GM12878 (cell line): ENCODE measurements at regions not wholly inside any gene's neighbourhood (a gene's known extent, or its start where the extent isn't known, plus 50 kb on each side); places are given as distances from the start of the nearest gene placed in this dataset.

Experiments
- ATAC-seq: fragments of 200-7000 bp; cut with Tn5 transposase; 3 replicates; pipeline ENCODE4 v1.9.1; 2020; ENCODE audit warnings: mild to moderate bottlenecking, moderate library complexity
- BruUV-seq: library from RNA; stranded (reverse); fragments of 400-500 nt; replicated peaks from 2 replicates; lab custom pipeline; 2021; lab: Mats Ljungman, UMichigan
- CTCF ChIA-PET: fragments of 300-600 bp; sonication (Branson Sonifier 250); formaldehyde crosslinking; extraction: SDS; loops from one replicate; lab custom pipeline; 2021; ENCODE audit warnings: inconsistent platforms; lab: Yijun Ruan, JAX
- POLR2A ChIA-PET: fragments of 350-600 bp; formaldehyde crosslinking; extraction: SDS; loops from one replicate; lab custom pipeline; 2021; ENCODE audit warnings: inconsistent platforms; lab: Charles Lee
- RAD21 ChIA-PET: fragments of 300-600 bp; sonication (Branson Sonifier 250); formaldehyde crosslinking; loops from one replicate; lab custom pipeline; 2023; ENCODE audit warnings: antibody characterized with exemption; ENCODE audit not compliant: unreplicated experiment; lab: Charles Lee
- SMC1A ChIA-PET: fragments of 300-600 bp; sonication (Branson Sonifier 250); formaldehyde crosslinking; loops from one replicate; lab custom pipeline; 2023; ENCODE audit not compliant: unreplicated experiment, uncharacterized antibody; lab: Charles Lee
- DNase-seq: peaks from one replicate; pipeline ENCODE4 v3.0.0-alpha.2; 2011; ENCODE audit warnings: low read depth, low spot score
- FAIRE-seq: peaks from 3 replicates; lab custom pipeline; 2011; peaks lifted over from hg19 to GRCh38; lab: Jason Lieb, UNC
- H2AFZ ChIP-seq: 2 replicates; pipeline ENCODE4 v1.6.0; 2011; ENCODE audit warnings: low read depth, low read length, control low read depth; ENCODE audit not compliant: control insufficient read depth
- H3K27ac ChIP-seq: 2 replicates; pipeline ENCODE4 v1.5.1; 2011; ENCODE audit warnings: control low read depth; ENCODE audit not compliant: control insufficient read depth, insufficient read depth
- H3K27me3 ChIP-seq, 2 experiments: replicated peaks in 1 of 2; 2 replicates each; pipeline versions ENCODE4 v1.6.0 to v1.6.1; 2011; ENCODE audit warnings: low read length in 1 of 2; ENCODE audit not compliant: control insufficient read depth in 2 of 2, insufficient read depth in 2 of 2
- H3K36me3 ChIP-seq, 2 experiments: 2 replicates each; pipeline ENCODE4 v1.5.1; 2011; ENCODE audit warnings: low read length in 1 of 2; ENCODE audit not compliant: control insufficient read depth in 2 of 2, insufficient read depth in 2 of 2
- H3K4me1 ChIP-seq: 2 replicates; pipeline ENCODE4 v1.6.1; 2011; ENCODE audit warnings: mild to moderate bottlenecking, low read length, moderate library complexity, mixed read lengths; ENCODE audit not compliant: control insufficient read depth, insufficient read depth
- H3K4me2 ChIP-seq: 2 replicates; pipeline ENCODE4 v1.6.0; 2011; ENCODE audit warnings: control low read depth; ENCODE audit not compliant: control insufficient read depth, insufficient read depth
- H3K4me3 ChIP-seq: fragments of 200-600 bp; sonication (generic); 2 replicates; pipeline ENCODE4 v1.5.1; 2016
- H3K79me2 ChIP-seq: 2 replicates; pipeline ENCODE4 v1.6.0; 2011; ENCODE audit warnings: low read length; ENCODE audit not compliant: control insufficient read depth, insufficient read depth
- H3K9ac ChIP-seq: 2 replicates; pipeline ENCODE4 v1.8.0; 2011; ENCODE audit warnings: low read length, control low read depth, mixed read lengths; ENCODE audit not compliant: control insufficient read depth, insufficient read depth
- H3K9me3 ChIP-seq: replicated peaks from 3 replicates; pipeline ENCODE4 v1.5.1; 2011; ENCODE audit warnings: mild to moderate bottlenecking, low read length; ENCODE audit not compliant: control insufficient read depth, insufficient read depth
- H4K20me1 ChIP-seq: 2 replicates; pipeline ENCODE4 v1.6.0; 2011; ENCODE audit not compliant: control insufficient read depth, insufficient read depth
- BHLHE40 ChIP-seq, 2 experiments: fragments of 450-650 bp in 1 of 2; IDR thresholded peaks; 2 replicates each; pipeline ENCODE4 v1.6.1; 2011 to 2017; ENCODE audit warnings: low read depth in 2 of 2, borderline replicate concordance in 1 of 2, improper control_type of control experiment in 1 of 2, low read length in 1 of 2, mild to moderate bottlenecking in 1 of 2
- CBFB ChIP-seq: IDR thresholded peaks from 2 replicates; pipeline ENCODE4 v1.6.1; 2016; ENCODE audit warnings: antibody characterized with exemption, low read depth
- HDAC2 ChIP-seq: fragments of 200-600 bp; sonication (generic); IDR thresholded peaks from 2 replicates; pipeline ENCODE4 v1.6.1; 2017
- MYC ChIP-seq: IDR thresholded peaks from 2 replicates; pipeline ENCODE4 v1.6.1; 2011; ENCODE audit warnings: mild to moderate bottlenecking, low read length, moderate library complexity, inconsistent platforms; ENCODE audit not compliant: insufficient read depth, insufficient replicate concordance, insufficient read length, severe bottlenecking
- NBN ChIP-seq: fragments of 450-650 bp; IDR thresholded peaks from 2 replicates; pipeline ENCODE4 v1.6.1; 2016
- NKRF ChIP-seq: fragments of 450-650 bp; conservative IDR thresholded peaks from 2 replicates; pipeline ENCODE4 v1.6.1; 2017; ENCODE audit warnings: mild to moderate bottlenecking, moderate library complexity
- POLR2AphosphoS2 ChIP-seq: IDR thresholded peaks from 2 replicates; pipeline ENCODE4 v1.6.1; 2011; ENCODE audit warnings: low read depth, mild to moderate bottlenecking, low read length, improper control_type of control experiment, moderate library complexity
- SMAD5 ChIP-seq: IDR thresholded peaks from 2 replicates; pipeline ENCODE4 v1.6.1; 2016; ENCODE audit warnings: antibody characterized with exemption, low read depth
- ZNF207 ChIP-seq: fragments of 450-650 bp; IDR thresholded peaks from 2 replicates; pipeline ENCODE4 v1.6.1; 2014; ENCODE audit warnings: antibody characterized with exemption, mild to moderate bottlenecking, borderline replicate concordance
- WGBS: methylation state at CpG from one replicate; pipeline ENCODE4 v1.1.6; 2016; ENCODE audit warnings: low lambda C conversion rate; ENCODE audit not compliant: insufficient replicate concordance, insufficient coverage; ENCODE audit errors: missing lambda C conversion rate; 5-methylcytosine and 5-hydroxymethylcytosine counted together
- in situ Hi-C: fragments of 300-500 bp; cut with MboI; formaldehyde crosslinking; loops from 9 replicates; pipeline ENCODE4 v1.14.3; 2018; ENCODE audit warnings: mixed read lengths
- intact Hi-C: fragments of 100-400 bp; cut with micrococcal nuclease; formaldehyde crosslinking; loops from one replicate; pipeline ENCODE4 v1.14.2; 2022; ENCODE audit not compliant: unreplicated experiment
- TF ChIP-seq, protein P1 (sequence below): fragments of 450-650 bp; formaldehyde crosslinking; IDR thresholded peaks from 2 replicates; pipeline ENCODE4 v1.4.0; 2022; ENCODE audit warnings: mild to moderate bottlenecking, moderate library complexity
- TF ChIP-seq, protein P2 (sequence below), 3 experiments: IDR thresholded peaks in 2 of 3; conservative IDR thresholded peaks in 1 of 3; 2 replicates each; pipeline ENCODE4 v1.5.1; 2011; ENCODE audit warnings: low read depth in 3 of 3, low read length in 3 of 3, mild to moderate bottlenecking in 3 of 3, control low read depth in 2 of 3, moderate library complexity in 2 of 3, inconsistent platforms in 1 of 3, mixed read lengths in 1 of 3; ENCODE audit not compliant: control insufficient read depth in 2 of 3, insufficient read depth in 1 of 3; ENCODE audit errors: extremely low read depth in 1 of 3

- Histone ChIP-seq H3K79me2 (no peaks in the 10 kb centered on the region), H3K27me3 (no peaks in the 10 kb centered on the region), H3K9me3 (no peaks in the 10 kb centered on the region), H4K20me1 (no peaks in the 10 kb centered on the region), H3K27ac (no peak overlapping the region), H3K9ac (no peak overlapping the region), H3K4me2 (no peak overlapping the region), H3K4me3 (no peak overlapping the region), H3K36me3 (no peaks in the 10 kb centered on the region), H3K4me1 (no peaks in the 10 kb centered on the region), H2AFZ (no peak overlapping the region)
- RAD21 ChIA-PET: no interaction called here
- in situ Hi-C loops (no loop called here), intact Hi-C loops (no loop called here)
- FAIRE-seq: no peak
- SMC1A ChIA-PET: interaction anchor here (0.6 kb wide), 1 partner anchor 1801 kb away, joined by 3 read pairs; no protein-coding TSS in a partner anchor
- POLR2A ChIA-PET: no interaction called here
- TF ChIP-seq NKRF (no peak), BHLHE40 (IDR thresholded peaks at IDR 0.05; ENCODE audit: borderline replicate concordance in 1 of 2, low read depth in 2 of 2, low read length in 1 of 2) (no peak), SMAD5 (no peak), HDAC2 (no peak), ZNF207 (no peak), CBFB (no peak), NBN (no peak), MYC (no peak), POLR2AphosphoS2 (no peak)
- TF ChIP-seq, protein P1, sequence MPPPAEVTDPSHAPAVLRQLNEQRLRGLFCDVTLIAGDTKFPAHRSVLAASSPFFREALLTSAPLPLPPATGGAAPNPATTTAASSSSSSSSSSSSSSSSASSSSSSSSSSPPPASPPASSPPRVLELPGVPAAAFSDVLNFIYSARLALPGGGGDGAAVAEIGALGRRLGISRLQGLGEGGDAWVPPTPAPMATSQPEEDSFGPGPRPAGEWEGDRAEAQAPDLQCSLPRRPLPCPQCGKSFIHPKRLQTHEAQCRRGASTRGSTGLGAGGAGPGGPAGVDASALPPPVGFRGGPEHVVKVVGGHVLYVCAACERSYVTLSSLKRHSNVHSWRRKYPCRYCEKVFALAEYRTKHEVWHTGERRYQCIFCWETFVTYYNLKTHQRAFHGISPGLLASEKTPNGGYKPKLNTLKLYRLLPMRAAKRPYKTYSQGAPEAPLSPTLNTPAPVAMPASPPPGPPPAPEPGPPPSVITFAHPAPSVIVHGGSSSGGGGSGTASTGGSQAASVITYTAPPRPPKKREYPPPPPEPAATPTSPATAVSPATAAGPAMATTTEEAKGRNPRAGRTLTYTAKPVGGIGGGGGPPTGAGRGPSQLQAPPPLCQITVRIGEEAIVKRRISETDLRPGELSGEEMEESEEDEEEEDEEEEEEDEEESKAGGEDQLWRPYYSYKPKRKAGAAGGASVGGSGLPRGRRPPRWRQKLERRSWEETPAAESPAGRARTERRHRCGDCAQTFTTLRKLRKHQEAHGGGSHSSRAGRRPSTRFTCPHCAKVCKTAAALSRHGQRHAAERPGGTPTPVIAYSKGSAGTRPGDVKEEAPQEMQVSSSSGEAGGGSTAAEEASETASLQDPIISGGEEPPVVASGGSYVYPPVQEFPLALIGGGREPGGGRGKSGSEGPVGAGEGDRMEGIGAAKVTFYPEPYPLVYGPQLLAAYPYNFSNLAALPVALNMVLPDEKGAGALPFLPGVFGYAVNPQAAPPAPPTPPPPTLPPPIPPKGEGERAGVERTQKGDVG (CRISPR knock-in tag): no peak
- TF ChIP-seq, protein P2, sequence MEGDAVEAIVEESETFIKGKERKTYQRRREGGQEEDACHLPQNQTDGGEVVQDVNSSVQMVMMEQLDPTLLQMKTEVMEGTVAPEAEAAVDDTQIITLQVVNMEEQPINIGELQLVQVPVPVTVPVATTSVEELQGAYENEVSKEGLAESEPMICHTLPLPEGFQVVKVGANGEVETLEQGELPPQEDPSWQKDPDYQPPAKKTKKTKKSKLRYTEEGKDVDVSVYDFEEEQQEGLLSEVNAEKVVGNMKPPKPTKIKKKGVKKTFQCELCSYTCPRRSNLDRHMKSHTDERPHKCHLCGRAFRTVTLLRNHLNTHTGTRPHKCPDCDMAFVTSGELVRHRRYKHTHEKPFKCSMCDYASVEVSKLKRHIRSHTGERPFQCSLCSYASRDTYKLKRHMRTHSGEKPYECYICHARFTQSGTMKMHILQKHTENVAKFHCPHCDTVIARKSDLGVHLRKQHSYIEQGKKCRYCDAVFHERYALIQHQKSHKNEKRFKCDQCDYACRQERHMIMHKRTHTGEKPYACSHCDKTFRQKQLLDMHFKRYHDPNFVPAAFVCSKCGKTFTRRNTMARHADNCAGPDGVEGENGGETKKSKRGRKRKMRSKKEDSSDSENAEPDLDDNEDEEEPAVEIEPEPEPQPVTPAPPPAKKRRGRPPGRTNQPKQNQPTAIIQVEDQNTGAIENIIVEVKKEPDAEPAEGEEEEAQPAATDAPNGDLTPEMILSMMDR (IDR thresholded peaks at IDR 0.05 in 2 of 3, conservative IDR thresholded peaks at IDR 0.05 in 1 of 3; ENCODE audit: control insufficient read depth in 2 of 3, extremely low read depth in 1 of 3, insufficient read depth in 1 of 3, low read depth in 3 of 3, low read length in 3 of 3): no peak
- no peak for DNase-seq
- WGBS: 34% methylated on average over 2 of the region's 2 CpGs
- no peak for ATAC-seq
- BruUV-seq: no TSS peak
- CTCF ChIA-PET: no interaction called here
These were observed 728.3 kb downstream of the TYW1 start for GRCh38 chr7:67724955-67725354.
